ENCODE measurements at regions not wholly inside any gene's neighbourhood (a gene's known extent, or its start where the extent isn't known, plus 50 kb on each side); places are given as distances from the start of the nearest gene placed in this dataset.

- no peak for DNase-seq (ENCODE audit: insufficient read length, low spot score)
- TF ChIP-seq TAF1 (IDR thresholded peaks at IDR 0.05; ENCODE audit: low read depth, low read length) = no peak
- TF ChIP-seq POU2F2 (IDR thresholded peaks at IDR 0.05; ENCODE audit: low read depth, low read length) = no peak
- no peak for TF ChIP-seq POLR2A (IDR thresholded peaks at IDR 0.05; ENCODE audit: low read depth, low read length)
- TF ChIP-seq SPI1 (IDR thresholded peaks at IDR 0.05; ENCODE audit: low read depth, low read length) = no peak
- TF ChIP-seq POLR2AphosphoS5 (IDR thresholded peaks at IDR 0.05; ENCODE audit: low read depth, low read length) = no peak
- no peak for TF ChIP-seq PAX5 (IDR thresholded peaks at IDR 0.05; ENCODE audit: insufficient read depth, low read length, severe bottlenecking)
- FAIRE-seq = no peak
These were observed 104.6 kb downstream of the AMY1C start for GRCh38 chr1:103854279-103854678.

- no peak for TF ChIP-seq POLR2AphosphoS5 (IDR thresholded peaks at IDR 0.05; ENCODE audit: low read depth, low read length)
- no peak for TF ChIP-seq TAF1 (IDR thresholded peaks at IDR 0.05; ENCODE audit: low read depth, low read length)
- TF ChIP-seq SPI1 (IDR thresholded peaks at IDR 0.05; ENCODE audit: low read depth, low read length) = no peak
- no peak for TF ChIP-seq PAX5 (IDR thresholded peaks at IDR 0.05; ENCODE audit: insufficient read depth, low read length, severe bottlenecking)
- TF ChIP-seq POLR2A (IDR thresholded peaks at IDR 0.05; ENCODE audit: low read depth, low read length) = no peak
- TF ChIP-seq POU2F2 (IDR thresholded peaks at IDR 0.05; ENCODE audit: low read depth, low read length) = no peak
- DNase-seq (ENCODE audit: insufficient read length, low spot score) (no peak), FAIRE-seq (no peak)
These were observed 110.0 kb downstream of the AMY1C start for GRCh38 chr1:103859721-103860120.

- FAIRE-seq (no peak), DNase-seq (ENCODE audit: insufficient read length, low spot score) (no peak)
- TF ChIP-seq SPI1 (IDR thresholded peaks at IDR 0.05; ENCODE audit: low read depth, low read length) (no peak), TAF1 (IDR thresholded peaks at IDR 0.05; ENCODE audit: low read depth, low read length) (no peak), POU2F2 (IDR thresholded peaks at IDR 0.05; ENCODE audit: low read depth, low read length) (no peak), POLR2A (IDR thresholded peaks at IDR 0.05; ENCODE audit: low read depth, low read length) (no peak), POLR2AphosphoS5 (IDR thresholded peaks at IDR 0.05; ENCODE audit: low read depth, low read length) (no peak)
These were observed 149.1 kb downstream of the AMY1C start for GRCh38 chr1:103898576-103899345.

GRCh38 chr1:103900005-103900404 lies 150.3 kb downstream of the AMY1C start:
- DNase-seq (ENCODE audit: insufficient read length, low spot score) (no peak), FAIRE-seq (no peak)
- TF ChIP-seq POLR2AphosphoS5 (IDR thresholded peaks at IDR 0.05; ENCODE audit: low read depth, low read length) (no peak), PAX5 (IDR thresholded peaks at IDR 0.05; ENCODE audit: insufficient read depth, low read length, severe bottlenecking) (no peak), POLR2A (IDR thresholded peaks at IDR 0.05; ENCODE audit: low read depth, low read length) (no peak), TAF1 (IDR thresholded peaks at IDR 0.05; ENCODE audit: low read depth, low read length) (no peak), SPI1 (IDR thresholded peaks at IDR 0.05; ENCODE audit: low read depth, low read length) (no peak)

GRCh38 chr1:103901072-103901471 lies 151.4 kb downstream of the AMY1C start:
- no peak for FAIRE-seq
- no peak for DNase-seq (ENCODE audit: insufficient read length, low spot score)

GRCh38 chr1:103905363-103905762 lies 155.7 kb downstream of the AMY1C start:
- no peak for TF ChIP-seq POU2F2 (IDR thresholded peaks at IDR 0.05; ENCODE audit: low read depth, low read length)
- TF ChIP-seq SPI1 (IDR thresholded peaks at IDR 0.05; ENCODE audit: low read depth, low read length) = no peak
- TF ChIP-seq POLR2A (IDR thresholded peaks at IDR 0.05; ENCODE audit: low read depth, low read length) = no peak
- no peak for TF ChIP-seq POLR2AphosphoS5 (IDR thresholded peaks at IDR 0.05; ENCODE audit: low read depth, low read length)
- no peak for TF ChIP-seq TAF1 (IDR thresholded peaks at IDR 0.05; ENCODE audit: low read depth, low read length)
- TF ChIP-seq PAX5 (IDR thresholded peaks at IDR 0.05; ENCODE audit: insufficient read depth, low read length, severe bottlenecking) = no peak
- no peak for DNase-seq (ENCODE audit: insufficient read length, low spot score)
- FAIRE-seq = no peak

More at GRCh38 chr1:103901072-103901471, 151.4 kb downstream of the AMY1C start:
- no peak for TF ChIP-seq PAX5 (IDR thresholded peaks at IDR 0.05; ENCODE audit: insufficient read depth, low read length, severe bottlenecking)

GRCh38 chr1:103911450-103911849 lies 161.8 kb downstream of the AMY1C start:
- TF ChIP-seq POLR2A (IDR thresholded peaks at IDR 0.05; ENCODE audit: low read depth, low read length) (no peak), TAF1 (IDR thresholded peaks at IDR 0.05; ENCODE audit: low read depth, low read length) (no peak), PAX5 (IDR thresholded peaks at IDR 0.05; ENCODE audit: insufficient read depth, low read length, severe bottlenecking) (no peak), POU2F2 (IDR thresholded peaks at IDR 0.05; ENCODE audit: low read depth, low read length) (no peak), SPI1 (IDR thresholded peaks at IDR 0.05; ENCODE audit: low read depth, low read length) (no peak), POLR2AphosphoS5 (IDR thresholded peaks at IDR 0.05; ENCODE audit: low read depth, low read length) (no peak)
- DNase-seq (ENCODE audit: insufficient read length, low spot score) (no peak), FAIRE-seq (no peak)

- FAIRE-seq (no peak), DNase-seq (ENCODE audit: insufficient read length, low spot score) (no peak)
- TF ChIP-seq POLR2AphosphoS5 (IDR thresholded peaks at IDR 0.05; ENCODE audit: low read depth, low read length) (no peak), SPI1 (IDR thresholded peaks at IDR 0.05; ENCODE audit: low read depth, low read length) (no peak), PAX5 (IDR thresholded peaks at IDR 0.05; ENCODE audit: insufficient read depth, low read length, severe bottlenecking) (no peak), POLR2A (IDR thresholded peaks at IDR 0.05; ENCODE audit: low read depth, low read length) (no peak), POU2F2 (IDR thresholded peaks at IDR 0.05; ENCODE audit: low read depth, low read length) (no peak), TAF1 (IDR thresholded peaks at IDR 0.05; ENCODE audit: low read depth, low read length) (no peak)
These were observed 168.1 kb downstream of the AMY1C start for GRCh38 chr1:103917795-103918194.

GRCh38 chr1:103931891-103932290 lies 182.2 kb downstream of the AMY1C start:
- no peak for FAIRE-seq
- no peak for DNase-seq (ENCODE audit: insufficient read length, low spot score)
- TF ChIP-seq POLR2A (IDR thresholded peaks at IDR 0.05; ENCODE audit: low read depth, low read length) (no peak), PAX5 (IDR thresholded peaks at IDR 0.05; ENCODE audit: insufficient read depth, low read length, severe bottlenecking) (no peak), SPI1 (IDR thresholded peaks at IDR 0.05; ENCODE audit: low read depth, low read length) (no peak), POU2F2 (IDR thresholded peaks at IDR 0.05; ENCODE audit: low read depth, low read length) (no peak), TAF1 (IDR thresholded peaks at IDR 0.05; ENCODE audit: low read depth, low read length) (no peak), POLR2AphosphoS5 (IDR thresholded peaks at IDR 0.05; ENCODE audit: low read depth, low read length) (no peak)
